Panc1 (cell line): ENCODE measurements at regions not wholly inside any gene's neighbourhood (a gene's known extent, or its start where the extent isn't known, plus 50 kb on each side); places are given as distances from the start of the nearest gene placed in this dataset.

ENCODE experiments used
- ATAC-seq: fragments of 200-7000 bp; cut with Tn5 transposase; 2 replicates; pipeline ENCODE4 v1.9.1; 2020; ENCODE audit warnings: mild to moderate bottlenecking, moderate library complexity
- BruUV-seq: library from RNA; stranded (reverse); fragments of 400-500 nt; replicated peaks from 2 replicates; lab custom pipeline; 2021; lab: Mats Ljungman, UMichigan
- CTCF ChIA-PET: fragments of 300-600 bp; sonication (Branson Sonifier 250); formaldehyde crosslinking; loops from one replicate; lab custom pipeline; 2022; ENCODE audit warnings: antibody characterized with exemption; lab: Charles Lee
- POLR2A ChIA-PET: fragments of 300-600 bp; sonication (Branson Sonifier 250); formaldehyde crosslinking; loops from one replicate; lab custom pipeline; 2022; ENCODE audit warnings: antibody characterized with exemption; lab: Charles Lee
- DNase-seq: peaks from one replicate; pipeline ENCODE4 v3.0.0-alpha.2; 2010; ENCODE audit warnings: low read depth, low spot score
- H3K27ac ChIP-seq: 2 replicates; pipeline ENCODE4 v1.5.1; 2011; ENCODE audit warnings: mild to moderate bottlenecking, low read length, inconsistent platforms
- H3K27me3 ChIP-seq: fragments of 200-500 bp; sonication (Bioruptor generic); 2 replicates; pipeline ENCODE4 v1.6.0; 2014; ENCODE audit warnings: low read length, inconsistent platforms; ENCODE audit not compliant: control insufficient read depth, insufficient read depth
- H3K36me3 ChIP-seq: fragments of 200-500 bp; sonication (Bioruptor generic); 2 replicates; pipeline ENCODE4 v1.5.1; 2014; ENCODE audit warnings: inconsistent platforms, mild to moderate bottlenecking, low read length, moderate library complexity; ENCODE audit not compliant: control insufficient read depth, insufficient read depth
- H3K4me1 ChIP-seq: 2 replicates; pipeline ENCODE4 v1.5.1; 2011; ENCODE audit warnings: inconsistent platforms, mild to moderate bottlenecking, low read length, moderate library complexity; ENCODE audit not compliant: control insufficient read depth, insufficient read depth
- H3K4me3 ChIP-seq, 2 experiments: 2 replicates each; pipeline ENCODE4 v1.5.1; 2011 to 2012; ENCODE audit warnings: low read depth in 2 of 2, low read length in 2 of 2, mild to moderate bottlenecking in 2 of 2, inconsistent platforms in 1 of 2, moderate library complexity in 1 of 2
- H3K9me3 ChIP-seq: fragments of 200-500 bp; sonication (Bioruptor generic); 2 replicates; pipeline ENCODE4 v1.5.1; 2014; ENCODE audit warnings: low read depth, mild to moderate bottlenecking, inconsistent platforms, low read length, moderate library complexity; ENCODE audit not compliant: control insufficient read depth, insufficient read depth
- CTCF ChIP-seq: fragments of 450-650 bp; IDR thresholded peaks from 2 replicates; pipeline ENCODE4 v1.5.1; 2017; ENCODE audit warnings: mild to moderate bottlenecking
- POLR2AphosphoS5 ChIP-seq: IDR thresholded peaks from 2 replicates; pipeline ENCODE4 v1.6.1; 2012; ENCODE audit warnings: mild to moderate bottlenecking, low read depth, low read length, moderate library complexity
- REST ChIP-seq, 2 experiments: IDR thresholded peaks; 2 replicates each; pipeline ENCODE4 v1.6.1; 2011 to 2012; ENCODE audit warnings: low read depth in 2 of 2, control low read depth in 1 of 2, low read length in 1 of 2, mild to moderate bottlenecking in 1 of 2, moderate library complexity in 1 of 2; ENCODE audit not compliant: insufficient read depth in 1 of 2
- SIN3A ChIP-seq: IDR thresholded peaks from 2 replicates; pipeline ENCODE4 v1.6.1; 2012; ENCODE audit warnings: low read depth, mild to moderate bottlenecking, low read length, moderate library complexity, borderline replicate concordance; ENCODE audit not compliant: insufficient read depth
- TCF7L2 ChIP-seq: IDR thresholded peaks from 2 replicates; pipeline ENCODE4 v1.6.1; 2011; ENCODE audit warnings: mild to moderate bottlenecking, low read depth, low read length, inconsistent platforms
- in situ Hi-C: cut with HindIII; loops from 2 replicates; pipeline ENCODE4 v1.10.0; 2016; ENCODE audit warnings: low sequenced_read_pairs, low pct_unique_long_range_greater_than_20kb
- intact Hi-C: fragments of 100-400 bp; cut with micrococcal nuclease; formaldehyde crosslinking; loops from one replicate; pipeline ENCODE4 v1.10.0; 2022; ENCODE audit not compliant: unreplicated experiment

- no peaks in the 10 kb centered on the region for H3K4me1 ChIP-seq
- no peak for ATAC-seq
- no peaks in the 10 kb centered on the region for H3K36me3 ChIP-seq
- POLR2A ChIA-PET = no interaction called here
- H3K27me3 ChIP-seq = no peaks in the 10 kb centered on the region
- no peak overlapping the region for H3K4me3 ChIP-seq
- in situ Hi-C loops (no loop called here), intact Hi-C loops (no loop called here)
- no TSS peak for BruUV-seq
- peaks cover 4% of the 10 kb centered on the region; the same call in 1 of the 2 replicates for H3K9me3 ChIP-seq
- DNase-seq = no peak
- CTCF ChIA-PET = no interaction called here
- TF ChIP-seq SIN3A (no peak), POLR2AphosphoS5 (no peak), REST (IDR thresholded peaks at IDR 0.05; ENCODE audit: insufficient read depth in 1 of 2, low read depth in 2 of 2, low read length in 1 of 2) (no peak), TCF7L2 (no peak), CTCF (no peak)
- H3K27ac ChIP-seq = no peak overlapping the region
Measured at GRCh38 chr2:195352581-195352980, 304.4 kb upstream of the SLC39A10 start.

DNA sequence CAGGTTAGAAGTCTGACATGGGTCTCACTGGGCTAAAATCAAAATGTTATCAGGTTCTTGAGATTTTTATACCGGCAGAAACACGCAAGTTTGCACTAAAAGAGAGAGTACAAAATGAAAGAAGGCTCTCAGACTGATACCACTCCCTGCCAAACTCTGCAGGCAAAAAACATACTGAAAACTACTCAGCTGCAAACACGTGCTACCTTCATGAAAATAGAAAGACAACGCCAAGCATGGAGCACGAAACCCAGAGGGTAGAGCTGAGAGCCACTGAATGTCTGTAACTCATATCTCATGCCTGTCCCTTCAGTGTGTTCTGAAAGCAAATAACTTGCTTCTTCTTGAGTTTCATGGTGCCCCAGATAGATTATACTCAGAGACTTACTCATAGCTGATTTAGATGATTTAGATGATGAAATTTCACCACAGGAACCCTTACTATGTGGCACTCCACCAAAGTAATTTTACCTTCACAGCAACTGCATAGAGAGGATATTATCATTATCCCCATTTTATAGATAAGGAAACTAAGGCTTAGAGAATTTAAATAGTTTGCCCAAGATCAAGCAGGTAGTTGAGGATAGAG, 313.0 kb upstream of the SLC39A10 start:
- ChIA-PET CTCF (no interaction called here), POLR2A (no interaction called here)
- Histone ChIP-seq H3K27ac (no peak overlapping the region), H3K4me1 (no peaks in the 10 kb centered on the region), H3K27me3 (no peaks in the 10 kb centered on the region), H3K36me3 (no peaks in the 10 kb centered on the region), H3K4me3 (no peak overlapping the region), H3K9me3 (no peaks in the 10 kb centered on the region)
- BruUV-seq = no TSS peak
- TF ChIP-seq SIN3A (no peak), POLR2AphosphoS5 (no peak), REST (IDR thresholded peaks at IDR 0.05; ENCODE audit: insufficient read depth in 1 of 2, low read depth in 2 of 2, low read length in 1 of 2) (no peak), CTCF (no peak), TCF7L2 (no peak)
- intact Hi-C loops (no loop called here), in situ Hi-C loops (no loop called here)
- DNase-seq = no peak
- no peak for ATAC-seq
